Gastroesophageal sphincter (tissue), 4 donors: ENCODE measurements at regions not wholly inside any gene's neighbourhood (a gene's known extent, or its start where the extent isn't known, plus 50 kb on each side); places are given as distances from the start of the nearest gene placed in this dataset.
"Not testable (repeated sequence)": the region's sequence is repeated elsewhere in the genome, so short reads cannot be mapped to it uniquely, and the experiment has no call there.

Experiments used
- ATAC-seq: fragments of 150-250 bp; one replicate; pipeline ENCODE4 v1.9.1; 2016; ENCODE audit warnings: mild to moderate bottlenecking, moderate library complexity
- H3K27ac ChIP-seq, 4 donors: fragments of 200-600 bp; sonication (generic) in 3 of 4; 1 replicate in 3 of 4; 2 replicates in 1 of 4; pipeline ENCODE4 v1.5.1; 2016 to 2019
- H3K27me3 ChIP-seq: fragments of 200-600 bp; sonication (generic); one replicate; pipeline ENCODE4 v1.5.1; 2019
- H3K36me3 ChIP-seq, 2 donors: fragments of 200-600 bp; sonication (generic); one replicate each; pipeline ENCODE4 v1.5.1; 2019; ENCODE audit warnings: control low read depth in 1 of 2
- H3K4me1 ChIP-seq, 3 donors: fragments of 200-600 bp; sonication (generic); 1 replicate in 2 of 3; 2 replicates in 1 of 3; pipeline ENCODE4 v1.5.1; 2016 to 2019; ENCODE audit warnings: control low read depth in 2 of 3
- H3K4me3 ChIP-seq, 2 donors: fragments of 200-600 bp; sonication (generic); one replicate each; pipeline ENCODE4 v1.5.1; 2019; ENCODE audit warnings: mild to moderate bottlenecking in 1 of 2, moderate library complexity in 1 of 2
- H3K9me3 ChIP-seq, 3 donors: fragments of 200-600 bp; sonication (generic); one replicate each; pipeline ENCODE4 v1.5.1; 2017 to 2019; ENCODE audit warnings: control low read depth in 2 of 3
- CTCF ChIP-seq, 4 experiments: fragments of 200-600 bp in 2 of 4; fragments of 450-650 bp in 2 of 4; sonication (generic) in 1 of 4; IDR thresholded peaks; one replicate each; pipeline ENCODE4 v1.5.1; 2017 to 2019; ENCODE audit warnings: antibody characterized with exemption in 4 of 4, mild to moderate bottlenecking in 2 of 4, moderate library complexity in 2 of 4
- EP300 ChIP-seq: sonication (generic); formaldehyde crosslinking; IDR thresholded peaks from one replicate; pipeline ENCODE4 v1.6.1; 2017; ENCODE audit warnings: antibody characterized with exemption, mild to moderate bottlenecking
- POLR2A ChIP-seq, 2 donors: fragments of 450-650 bp; IDR thresholded peaks; one replicate each; pipeline ENCODE4 v1.6.1; 2017; ENCODE audit warnings: antibody characterized with exemption in 2 of 2, mild to moderate bottlenecking in 2 of 2, moderate library complexity in 1 of 2
- POLR2AphosphoS5 ChIP-seq: sonication (generic); formaldehyde crosslinking; IDR thresholded peaks from one replicate; pipeline ENCODE4 v1.6.1; 2017; ENCODE audit warnings: antibody characterized with exemption
- WGBS, 2 donors: methylation state at CpG; one replicate each; pipeline ENCODE4 v1.1.5; 2018; ENCODE audit warnings: low coverage in 1 of 2; 5-methylcytosine and 5-hydroxymethylcytosine counted together

- Histone ChIP-seq H3K4me3 (no peak overlapping the region), H3K27ac (no peak overlapping the region), H3K4me1 (peaks cover 2 to 6% (median 2%) of the 10 kb centered on the region in 3 donors), H3K9me3 (no peaks in the 10 kb centered on the region), H3K27me3 (no peaks in the 10 kb centered on the region), H3K36me3 (no peaks in the 10 kb centered on the region)
- 67 to 79% methylated on average over 4 of the region's 4 CpGs for WGBS, 2 donors
- no peak for ATAC-seq
- TF ChIP-seq CTCF (IDR thresholded peaks at IDR 0.05) = no peak
- TF ChIP-seq EP300 = no peak
Measured at GRCh38 chr3:29178809-29179793, 101.8 kb upstream of the RBMS3 start.

- no peak for ATAC-seq
- 73 to 85% methylated on average over 7 of the region's 7 CpGs for WGBS, 2 donors
- no peak for TF ChIP-seq CTCF (IDR thresholded peaks at IDR 0.05)
- TF ChIP-seq EP300 = no peak
- TF ChIP-seq POLR2AphosphoS5 = no peak
- no peak for TF ChIP-seq POLR2A (IDR thresholded peaks at IDR 0.05)
- H3K27ac ChIP-seq = no peak overlapping the region
- no peaks in the 10 kb centered on the region for H3K9me3 ChIP-seq
- no peak overlapping the region for H3K4me3 ChIP-seq
- H3K27me3 ChIP-seq = no peaks in the 10 kb centered on the region
- H3K4me1 ChIP-seq = peaks cover 2 to 5% (median 2%) of the 10 kb centered on the region in 3 donors
- H3K36me3 ChIP-seq = no peaks in the 10 kb centered on the region
Measured at GRCh38 chr3:29181149-29181780, 99.6 kb upstream of the RBMS3 start.

GRCh38 chr3:29181872-29182271, 99.0 kb upstream of the RBMS3 start:
- H3K27ac ChIP-seq = no peak overlapping the region
- H3K4me3 ChIP-seq = no peak overlapping the region

GRCh38 chr3:29182828-29183227, 98.0 kb upstream of the RBMS3 start:
- H3K36me3 ChIP-seq, H3K9me3 ChIP-seq, ATAC-seq, H3K4me1 ChIP-seq, H3K4me3 ChIP-seq, H3K27me3 ChIP-seq, H3K27ac ChIP-seq: not testable (repeated sequence)
- WGBS, 2 donors = 83 to 96% methylated on average over 2 to 3 of the region's 3 CpGs

More at GRCh38 chr3:29181872-29182271, 99.0 kb upstream of the RBMS3 start:
- no peak for ATAC-seq
- Histone ChIP-seq H3K36me3 (no peaks in the 10 kb centered on the region), H3K9me3 (no peaks in the 10 kb centered on the region), H3K4me1 (no peaks in the 10 kb centered on the region), H3K27me3 (no peaks in the 10 kb centered on the region)
- WGBS, 2 donors = 50 to 75% methylated on average over 1 of the region's 1 CpG
- TF ChIP-seq POLR2AphosphoS5 (no peak), POLR2A (IDR thresholded peaks at IDR 0.05) (no peak), CTCF (IDR thresholded peaks at IDR 0.05) (no peak), EP300 (no peak)

GRCh38 chr3:29183346-29184087, 97.4 kb upstream of the RBMS3 start:
- H3K4me1 ChIP-seq = no peaks in the 10 kb centered on the region
- H3K27ac ChIP-seq = no peak overlapping the region
- no peaks in the 10 kb centered on the region for H3K27me3 ChIP-seq
- H3K9me3 ChIP-seq = no peaks in the 10 kb centered on the region
- 65 to 76% methylated on average over 7 to 8 of the region's 8 CpGs for WGBS, 2 donors
- no peak for TF ChIP-seq POLR2A (IDR thresholded peaks at IDR 0.05)
- H3K36me3 ChIP-seq = no peaks in the 10 kb centered on the region
- no peak overlapping the region for H3K4me3 ChIP-seq
- ATAC-seq = no peak
